IgD-negative memory B cell (primary cell): ENCODE measurements at regions not wholly inside any gene's neighbourhood (a gene's known extent, or its start where the extent isn't known, plus 50 kb on each side); places are given as distances from the start of the nearest gene placed in this dataset.

Source experiments
- H3K27ac Mint-ChIP-seq, 3 donors: one replicate each; pipeline ENCODE4 v1.8.0; 2020 to 2022; ENCODE audit warnings: mild to moderate bottlenecking in 3 of 3, mixed read lengths in 3 of 3, moderate library complexity in 1 of 3
- H3K27me3 Mint-ChIP-seq: one replicate; pipeline ENCODE4 v1.8.0; 2021; ENCODE audit warnings: mixed read lengths
- H3K36me3 Mint-ChIP-seq: one replicate; pipeline ENCODE4 v1.8.0; 2020; ENCODE audit warnings: mild to moderate bottlenecking, mixed read lengths
- H3K4me1 Mint-ChIP-seq, 3 donors: one replicate each; pipeline ENCODE4 v1.8.0; 2020 to 2022; ENCODE audit warnings: mixed read lengths in 3 of 3, mild to moderate bottlenecking in 1 of 3
- H3K4me3 Mint-ChIP-seq, 4 donors: one replicate each; pipeline ENCODE4 v1.8.0; 2020 to 2022; ENCODE audit warnings: mild to moderate bottlenecking in 4 of 4, mixed read lengths in 4 of 4, moderate library complexity in 3 of 4
- H3K9me3 Mint-ChIP-seq, 3 donors: one replicate each; pipeline ENCODE4 v1.8.0; 2020 to 2021; ENCODE audit warnings: mixed read lengths in 3 of 3, mild to moderate bottlenecking in 1 of 3

- Mint-ChIP-seq H3K27ac (no peak overlapping the region), H3K4me3 (no peak overlapping the region), H3K36me3 (no peaks in the 10 kb centered on the region), H3K27me3 (no peaks in the 10 kb centered on the region), H3K4me1 (no peaks in the 10 kb centered on the region), H3K9me3 (peaks cover 0 to 1% (median 0%) of the 10 kb centered on the region in 3 donors)
These were observed 257.9 kb downstream of the CDH26 start for GRCh38 chr20:60215816-60216730.

GRCh38 chr20:60219231-60219630 is 261.0 kb downstream of the CDH26 start:
- Mint-ChIP-seq H3K4me3 (no peak overlapping the region), H3K27ac (no peak overlapping the region), H3K9me3 (peaks cover 0 to 1% (median 0%) of the 10 kb centered on the region in 3 donors), H3K36me3 (no peaks in the 10 kb centered on the region), H3K27me3 (no peaks in the 10 kb centered on the region), H3K4me1 (no peaks in the 10 kb centered on the region)

DNA sequence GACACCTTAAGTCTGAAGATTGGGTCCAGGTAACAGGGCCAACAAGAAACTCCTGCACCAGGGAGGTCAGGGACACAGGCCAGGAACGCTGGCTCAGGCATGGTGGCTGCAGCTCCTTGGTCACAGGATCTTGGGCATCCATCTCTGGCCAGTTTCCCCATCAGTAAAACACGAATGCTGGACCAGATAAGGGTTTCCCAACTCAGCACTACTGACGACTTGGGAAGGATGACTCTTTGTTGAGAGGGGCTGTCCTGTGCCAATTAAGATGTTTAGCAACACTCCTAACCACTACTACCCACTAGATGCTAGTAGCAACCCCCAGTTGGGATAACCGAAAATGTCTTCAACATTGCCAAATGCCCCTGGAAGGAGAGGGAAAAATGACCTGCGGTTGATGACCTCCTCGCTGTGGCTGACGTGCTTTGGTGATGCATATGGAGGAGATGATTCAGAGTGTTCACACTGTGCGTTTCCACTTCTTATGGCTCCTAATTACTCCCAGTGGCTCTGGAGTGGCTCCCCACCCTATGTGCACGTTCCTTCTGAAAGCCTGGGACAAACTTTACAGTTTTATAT is 261.9 kb downstream of the CDH26 start:
- Mint-ChIP-seq H3K4me1 (no peaks in the 10 kb centered on the region), H3K27ac (no peak overlapping the region), H3K36me3 (no peaks in the 10 kb centered on the region), H3K4me3 (no peak overlapping the region), H3K27me3 (no peaks in the 10 kb centered on the region), H3K9me3 (peaks cover 0 to 1% (median 0%) of the 10 kb centered on the region in 3 donors)

- no peaks in the 10 kb centered on the region for H3K36me3 Mint-ChIP-seq
- H3K27me3 Mint-ChIP-seq: no peaks in the 10 kb centered on the region
- H3K9me3 Mint-ChIP-seq: peaks cover 0 to 1% (median 0%) of the 10 kb centered on the region in 3 donors
- H3K4me3 Mint-ChIP-seq: no peak overlapping the region
- no peaks in the 10 kb centered on the region for H3K4me1 Mint-ChIP-seq
- H3K27ac Mint-ChIP-seq: no peak overlapping the region
These were observed 262.5 kb downstream of the CDH26 start for GRCh38 chr20:60220706-60221105.

DNA sequence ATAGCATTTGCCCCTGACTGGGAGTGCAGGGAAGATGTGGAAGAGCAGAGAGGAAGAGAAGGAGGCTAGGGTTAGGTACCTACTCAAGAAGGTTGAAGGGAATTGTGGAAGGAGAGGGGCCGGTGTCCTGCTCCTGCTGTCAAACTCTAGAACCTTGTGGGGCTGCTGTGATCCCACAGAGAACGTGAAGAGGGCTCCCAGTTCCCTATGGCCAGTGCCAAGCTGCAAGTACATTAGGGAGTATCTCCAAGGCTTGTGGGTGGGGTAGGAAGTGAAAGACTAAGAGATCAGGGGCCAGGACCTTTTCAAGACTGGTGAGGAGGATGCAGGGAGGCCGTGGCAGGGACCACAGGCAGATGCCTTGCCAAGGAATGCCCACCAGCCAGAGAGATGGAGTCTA is 263.4 kb downstream of the CDH26 start:
- H3K36me3 Mint-ChIP-seq: no peaks in the 10 kb centered on the region

GRCh38 chr20:60222497-60222896 is 264.3 kb downstream of the CDH26 start:
- Mint-ChIP-seq H3K4me3 (no peak overlapping the region), H3K4me1 (no peaks in the 10 kb centered on the region), H3K27ac (no peak overlapping the region), H3K36me3 (no peaks in the 10 kb centered on the region), H3K27me3 (no peaks in the 10 kb centered on the region), H3K9me3 (peaks cover 0 to 1% (median 0%) of the 10 kb centered on the region in 3 donors)

More for the DNA sequence above, 263.4 kb downstream of the CDH26 start:
- Mint-ChIP-seq H3K4me1 (no peaks in the 10 kb centered on the region), H3K27ac (no peak overlapping the region), H3K9me3 (peaks cover 0 to 1% (median 0%) of the 10 kb centered on the region in 3 donors), H3K27me3 (no peaks in the 10 kb centered on the region), H3K4me3 (no peak overlapping the region)

DNA sequence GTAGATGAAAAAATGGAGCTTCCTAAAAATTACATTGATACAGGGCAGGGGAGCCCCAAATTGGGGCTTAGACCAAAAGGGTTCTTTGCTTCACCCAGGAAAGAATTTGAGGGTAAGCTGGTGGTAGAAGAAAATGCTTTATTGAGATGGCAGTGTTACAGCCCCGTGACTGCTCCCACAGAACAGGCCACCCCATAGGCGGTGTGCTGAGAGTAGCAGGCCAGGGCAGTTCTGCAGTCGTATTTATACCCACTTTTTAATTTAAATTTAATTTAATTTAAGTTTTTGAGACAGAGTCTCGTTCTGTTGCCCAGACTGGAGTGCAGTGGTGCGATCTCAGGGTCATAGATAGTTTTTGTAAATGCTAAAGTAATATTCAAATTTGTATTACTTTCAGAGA is 265.0 kb downstream of the CDH26 start:
- Mint-ChIP-seq H3K4me3 (no peak overlapping the region), H3K36me3 (no peaks in the 10 kb centered on the region), H3K9me3 (peaks cover 0 to 2% (median 0%) of the 10 kb centered on the region in 3 donors), H3K27ac (no peak overlapping the region), H3K27me3 (no peaks in the 10 kb centered on the region), H3K4me1 (no peaks in the 10 kb centered on the region)

GRCh38 chr20:60224914-60225313 is 266.7 kb downstream of the CDH26 start:
- Mint-ChIP-seq H3K36me3 (no peaks in the 10 kb centered on the region), H3K4me1 (no peaks in the 10 kb centered on the region), H3K4me3 (no peak overlapping the region), H3K27ac (no peak overlapping the region), H3K9me3 (peaks cover 0 to 3% (median 0%) of the 10 kb centered on the region in 3 donors), H3K27me3 (no peaks in the 10 kb centered on the region)

DNA sequence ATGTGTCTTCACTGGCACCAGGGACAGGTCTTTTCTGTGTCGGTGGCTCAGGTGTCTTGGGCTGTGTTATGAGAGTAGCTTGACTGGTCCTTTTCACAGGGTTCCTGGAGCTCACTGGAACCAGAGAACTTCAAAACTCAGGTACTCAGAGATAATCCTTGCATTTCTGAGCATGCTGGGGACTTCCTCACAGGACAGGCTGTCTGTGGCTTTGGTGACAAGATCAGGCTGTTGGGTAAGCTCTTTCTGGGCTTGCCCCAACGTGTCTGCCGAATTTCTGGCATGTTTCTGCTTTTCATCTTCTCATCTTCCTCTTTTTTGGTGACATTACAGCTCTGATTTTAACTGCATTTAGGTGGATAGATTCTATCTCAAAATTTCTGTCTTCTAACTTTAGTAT is 270.0 kb downstream of the CDH26 start:
- H3K36me3 Mint-ChIP-seq: no peaks in the 10 kb centered on the region
- no peak overlapping the region for H3K4me3 Mint-ChIP-seq
- peaks cover 0 to 3% (median 0%) of the 10 kb centered on the region in 3 donors for H3K9me3 Mint-ChIP-seq
- no peaks in the 10 kb centered on the region for H3K4me1 Mint-ChIP-seq
- no peaks in the 10 kb centered on the region for H3K27me3 Mint-ChIP-seq
- H3K27ac Mint-ChIP-seq: no peak overlapping the region

- no peaks in the 10 kb centered on the region for H3K36me3 Mint-ChIP-seq
- H3K4me1 Mint-ChIP-seq: no peaks in the 10 kb centered on the region
- no peaks in the 10 kb centered on the region for H3K27me3 Mint-ChIP-seq
- no peak overlapping the region for H3K4me3 Mint-ChIP-seq
- peak overlapping the region in 1 of 3 donors; percentile 42 for H3K27ac Mint-ChIP-seq
- H3K9me3 Mint-ChIP-seq: peaks cover 0 to 3% (median 0%) of the 10 kb centered on the region in 3 donors
These were observed 274.2 kb downstream of the CDH26 start for GRCh38 chr20:60232380-60232779.

- H3K9me3 Mint-ChIP-seq: peaks cover 0 to 1% (median under 1%) of the 10 kb centered on the region in 3 donors
- H3K4me1 Mint-ChIP-seq: no peaks in the 10 kb centered on the region
- no peak overlapping the region for H3K27ac Mint-ChIP-seq
These were observed 274.9 kb downstream of the CDH26 start for GRCh38 chr20:60233018-60233630.

DNA sequence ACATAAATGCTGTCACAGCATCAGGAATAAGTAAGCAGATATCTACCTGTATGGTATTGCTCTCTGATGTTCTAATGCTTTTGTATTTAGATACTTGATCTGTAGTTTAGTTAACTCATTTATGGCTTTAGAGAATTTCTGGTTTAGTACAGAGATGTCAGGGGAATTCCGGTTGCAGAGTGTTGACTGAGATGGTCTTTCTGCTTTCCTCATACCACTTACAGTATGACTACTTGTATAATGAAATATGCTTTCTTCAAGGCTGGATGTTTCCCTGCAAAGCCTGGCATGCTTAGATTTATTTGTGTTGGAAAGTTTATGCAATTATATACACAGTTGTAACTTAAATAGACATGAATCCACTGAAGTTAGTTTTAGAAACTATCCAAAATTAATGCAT is 278.4 kb downstream of the CDH26 start:
- Mint-ChIP-seq H3K36me3 (no peaks in the 10 kb centered on the region), H3K9me3 (peaks cover 0 to 4% (median 0%) of the 10 kb centered on the region in 3 donors), H3K4me3 (no peak overlapping the region), H3K4me1 (no peaks in the 10 kb centered on the region), H3K27ac (no peak overlapping the region), H3K27me3 (no peaks in the 10 kb centered on the region)

More at GRCh38 chr20:60233018-60233630, 274.9 kb downstream of the CDH26 start:
- no peaks in the 10 kb centered on the region for H3K27me3 Mint-ChIP-seq
- H3K4me3 Mint-ChIP-seq: no peak overlapping the region
- no peaks in the 10 kb centered on the region for H3K36me3 Mint-ChIP-seq

DNA sequence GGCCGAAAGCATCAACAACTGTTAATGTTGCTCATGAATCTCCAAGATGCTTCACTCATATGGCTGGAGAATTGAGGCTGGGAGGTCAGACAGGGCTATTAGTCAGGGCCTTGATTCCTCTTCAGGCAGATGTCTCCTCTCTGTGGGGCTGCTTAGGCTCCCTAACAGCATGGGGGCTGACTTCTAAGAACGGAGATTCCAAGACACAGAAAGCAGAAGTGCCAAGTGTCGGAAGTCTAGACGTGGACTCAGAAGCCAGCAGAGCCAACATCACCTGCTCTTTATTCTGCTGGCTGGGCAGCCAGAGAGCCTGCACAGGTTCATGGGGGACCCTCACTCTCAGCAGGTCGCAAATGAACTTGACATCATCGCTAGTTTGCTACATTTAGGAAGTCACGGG is 279.8 kb downstream of the CDH26 start:
- H3K27ac Mint-ChIP-seq: no peak overlapping the region
- H3K9me3 Mint-ChIP-seq: peaks cover 0 to 4% (median 0%) of the 10 kb centered on the region in 3 donors
- no peaks in the 10 kb centered on the region for H3K36me3 Mint-ChIP-seq
- H3K4me1 Mint-ChIP-seq: no peaks in the 10 kb centered on the region
- H3K4me3 Mint-ChIP-seq: no peak overlapping the region
- no peaks in the 10 kb centered on the region for H3K27me3 Mint-ChIP-seq

DNA sequence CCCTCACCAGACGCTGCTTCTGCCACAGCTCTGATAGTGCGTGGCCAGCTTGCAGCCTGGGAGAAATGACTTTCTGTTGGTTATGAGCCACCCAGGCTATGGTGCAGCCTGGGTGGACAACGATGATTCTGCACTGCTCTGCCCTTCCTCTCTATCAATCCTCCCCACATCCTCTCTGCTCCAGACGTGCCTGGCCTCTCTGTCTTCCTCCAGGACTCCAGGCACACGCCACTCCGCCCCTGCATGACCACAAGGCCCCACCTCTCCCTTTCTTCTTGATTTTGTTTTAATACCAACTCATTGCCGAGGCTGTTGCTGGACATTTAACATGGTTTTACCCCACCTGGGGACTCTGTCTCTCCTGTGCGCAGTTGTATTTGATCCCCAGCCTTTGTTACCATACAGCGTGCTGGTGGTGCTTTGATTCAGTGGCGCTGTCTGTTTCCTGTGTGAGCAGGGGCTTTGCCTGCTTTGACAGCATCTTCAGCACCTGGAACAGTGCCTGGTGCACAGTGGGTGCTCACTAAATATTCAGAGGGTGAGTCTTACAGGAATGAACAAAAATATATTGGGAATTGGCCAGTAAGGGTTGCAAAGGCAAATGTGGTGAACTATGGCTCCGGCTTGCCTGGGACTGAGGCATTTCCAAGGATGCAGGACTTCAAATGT is 280.9 kb downstream of the CDH26 start:
- H3K27me3 Mint-ChIP-seq: no peaks in the 10 kb centered on the region
- no peaks in the 10 kb centered on the region for H3K4me1 Mint-ChIP-seq
- no peak overlapping the region for H3K27ac Mint-ChIP-seq
- H3K36me3 Mint-ChIP-seq: no peaks in the 10 kb centered on the region
- H3K9me3 Mint-ChIP-seq: peaks cover 0 to 4% (median 0%) of the 10 kb centered on the region in 3 donors
- no peak overlapping the region for H3K4me3 Mint-ChIP-seq

DNA sequence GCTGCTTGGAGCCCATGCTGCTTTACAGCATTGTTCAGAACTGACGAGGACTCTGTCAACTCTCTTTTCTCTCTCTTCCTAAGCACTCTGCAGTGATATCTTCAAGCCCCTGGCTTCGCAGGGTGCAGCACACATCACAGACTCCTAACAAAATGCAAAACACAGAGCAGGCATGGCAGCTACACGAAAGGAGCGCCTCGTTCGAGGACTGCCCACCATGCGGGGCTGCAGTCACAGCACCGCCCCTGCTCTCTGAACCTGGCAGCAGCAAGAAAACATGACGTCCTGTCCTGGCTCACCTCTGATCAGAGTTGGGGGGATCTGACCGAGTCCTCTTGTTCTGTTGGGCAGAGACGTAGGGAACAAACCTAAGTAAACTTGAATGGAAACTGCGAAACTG is 281.7 kb downstream of the CDH26 start:
- no peak overlapping the region for H3K4me3 Mint-ChIP-seq
- no peaks in the 10 kb centered on the region for H3K36me3 Mint-ChIP-seq
- H3K9me3 Mint-ChIP-seq: peaks cover 0 to 4% (median 0%) of the 10 kb centered on the region in 3 donors
- no peak overlapping the region for H3K27ac Mint-ChIP-seq
- no peaks in the 10 kb centered on the region for H3K4me1 Mint-ChIP-seq
- no peaks in the 10 kb centered on the region for H3K27me3 Mint-ChIP-seq
